Type B pancreatic cell (in vitro differentiated cells): ENCODE measurements at regions not wholly inside any gene's neighbourhood (a gene's known extent, or its start where the extent isn't known, plus 50 kb on each side); places are given as distances from the start of the nearest gene placed in this dataset.

ENCODE experiments used
- DNase-seq: peaks from one replicate; pipeline ENCODE4 v3.0.0; 2021; ENCODE audit warnings: mixed read lengths; ENCODE audit not compliant: unreplicated experiment; ENCODE audit errors: extremely low spot score
- H3K27ac Mint-ChIP-seq: 2 replicates; pipeline ENCODE4 v1.8.0; 2021; ENCODE audit warnings: mild to moderate bottlenecking, mixed read lengths
- H3K27me3 Mint-ChIP-seq: 2 replicates; pipeline ENCODE4 v1.8.0; 2021; ENCODE audit warnings: mixed read lengths
- H3K36me3 Mint-ChIP-seq: 2 replicates; pipeline ENCODE4 v1.8.0; 2021; ENCODE audit warnings: mixed read lengths
- H3K4me1 Mint-ChIP-seq: one replicate; pipeline ENCODE4 v1.8.0; 2021; ENCODE audit warnings: mixed read lengths; ENCODE audit not compliant: unreplicated experiment
- H3K4me3 Mint-ChIP-seq: 2 replicates; pipeline ENCODE4 v1.8.0; 2021; ENCODE audit warnings: mild to moderate bottlenecking, mixed read lengths
- H3K9me3 Mint-ChIP-seq: 2 replicates; pipeline ENCODE4 v1.8.0; 2021; ENCODE audit warnings: mixed read lengths
- TF ChIP-seq, protein P1 (sequence below): fragments of 200-600 bp; sonication (generic); conservative IDR thresholded peaks from 2 replicates; pipeline ENCODE4 v1.5.0; 2021; ENCODE audit warnings: antibody characterized with exemption, mild to moderate bottlenecking

GRCh38 chr10:123548770-123549169 is 117.4 kb upstream of the GPR26 start:
- TF ChIP-seq, protein P1, sequence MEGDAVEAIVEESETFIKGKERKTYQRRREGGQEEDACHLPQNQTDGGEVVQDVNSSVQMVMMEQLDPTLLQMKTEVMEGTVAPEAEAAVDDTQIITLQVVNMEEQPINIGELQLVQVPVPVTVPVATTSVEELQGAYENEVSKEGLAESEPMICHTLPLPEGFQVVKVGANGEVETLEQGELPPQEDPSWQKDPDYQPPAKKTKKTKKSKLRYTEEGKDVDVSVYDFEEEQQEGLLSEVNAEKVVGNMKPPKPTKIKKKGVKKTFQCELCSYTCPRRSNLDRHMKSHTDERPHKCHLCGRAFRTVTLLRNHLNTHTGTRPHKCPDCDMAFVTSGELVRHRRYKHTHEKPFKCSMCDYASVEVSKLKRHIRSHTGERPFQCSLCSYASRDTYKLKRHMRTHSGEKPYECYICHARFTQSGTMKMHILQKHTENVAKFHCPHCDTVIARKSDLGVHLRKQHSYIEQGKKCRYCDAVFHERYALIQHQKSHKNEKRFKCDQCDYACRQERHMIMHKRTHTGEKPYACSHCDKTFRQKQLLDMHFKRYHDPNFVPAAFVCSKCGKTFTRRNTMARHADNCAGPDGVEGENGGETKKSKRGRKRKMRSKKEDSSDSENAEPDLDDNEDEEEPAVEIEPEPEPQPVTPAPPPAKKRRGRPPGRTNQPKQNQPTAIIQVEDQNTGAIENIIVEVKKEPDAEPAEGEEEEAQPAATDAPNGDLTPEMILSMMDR = no peak
- H3K27me3 Mint-ChIP-seq = peaks cover 47% of the 10 kb centered on the region
- DNase-seq = peak; percentile 25
- H3K36me3 Mint-ChIP-seq = no peaks in the 10 kb centered on the region
- no peak overlapping the region for H3K27ac Mint-ChIP-seq
- H3K4me3 Mint-ChIP-seq = no peak overlapping the region
- H3K4me1 Mint-ChIP-seq = no peaks in the 10 kb centered on the region
- no peaks in the 10 kb centered on the region for H3K9me3 Mint-ChIP-seq

GRCh38 chr10:123549761-123550454 is 116.2 kb upstream of the GPR26 start:
- peaks cover 55% of the 10 kb centered on the region for H3K27me3 Mint-ChIP-seq

DNA sequence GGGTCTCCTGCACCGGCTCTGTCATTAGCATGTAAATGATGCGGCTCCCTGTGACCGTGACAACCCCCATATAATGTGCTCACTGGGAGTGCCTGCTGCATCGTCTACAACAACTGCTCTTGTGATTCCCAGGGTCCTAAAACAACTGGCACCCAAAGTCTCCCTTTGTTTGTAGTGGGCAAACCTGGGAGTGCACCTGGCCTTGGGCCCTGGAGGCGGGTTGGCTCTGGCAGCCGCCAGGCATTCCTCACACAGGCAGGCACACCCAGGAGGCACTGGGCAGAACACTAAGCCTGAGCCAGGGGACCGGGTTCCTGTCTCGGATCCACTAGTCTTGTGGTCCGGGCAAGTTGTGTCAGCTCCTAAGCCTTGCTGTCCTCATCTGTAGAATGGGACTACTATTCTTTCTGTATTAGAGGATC is 115.5 kb upstream of the GPR26 start:
- H3K4me1 Mint-ChIP-seq = no peaks in the 10 kb centered on the region
- peak; percentile 57 for DNase-seq
- H3K27me3 Mint-ChIP-seq = peaks cover 59% of the 10 kb centered on the region
- H3K36me3 Mint-ChIP-seq = no peaks in the 10 kb centered on the region
- TF ChIP-seq, protein P1 = no peak
- no peak overlapping the region for H3K4me3 Mint-ChIP-seq
- H3K9me3 Mint-ChIP-seq = no peaks in the 10 kb centered on the region
- no peak overlapping the region for H3K27ac Mint-ChIP-seq

More at GRCh38 chr10:123549761-123550454, 116.2 kb upstream of the GPR26 start:
- H3K4me3 Mint-ChIP-seq = no peak overlapping the region
- no peaks in the 10 kb centered on the region for H3K36me3 Mint-ChIP-seq
- H3K9me3 Mint-ChIP-seq = no peaks in the 10 kb centered on the region
- TF ChIP-seq, protein P1 = no peak
- H3K27ac Mint-ChIP-seq = no peak overlapping the region
- no peaks in the 10 kb centered on the region for H3K4me1 Mint-ChIP-seq
- DNase-seq = peak; percentile 34

- Mint-ChIP-seq H3K27ac (no peak overlapping the region), H3K36me3 (no peaks in the 10 kb centered on the region), H3K4me1 (no peaks in the 10 kb centered on the region), H3K4me3 (no peak overlapping the region), H3K9me3 (no peaks in the 10 kb centered on the region), H3K27me3 (peaks cover 62% of the 10 kb centered on the region)
- TF ChIP-seq, protein P1 = no peak
- no peak for DNase-seq
Observed at GRCh38 chr10:123551259-123551658, 114.9 kb upstream of the GPR26 start.

DNA sequence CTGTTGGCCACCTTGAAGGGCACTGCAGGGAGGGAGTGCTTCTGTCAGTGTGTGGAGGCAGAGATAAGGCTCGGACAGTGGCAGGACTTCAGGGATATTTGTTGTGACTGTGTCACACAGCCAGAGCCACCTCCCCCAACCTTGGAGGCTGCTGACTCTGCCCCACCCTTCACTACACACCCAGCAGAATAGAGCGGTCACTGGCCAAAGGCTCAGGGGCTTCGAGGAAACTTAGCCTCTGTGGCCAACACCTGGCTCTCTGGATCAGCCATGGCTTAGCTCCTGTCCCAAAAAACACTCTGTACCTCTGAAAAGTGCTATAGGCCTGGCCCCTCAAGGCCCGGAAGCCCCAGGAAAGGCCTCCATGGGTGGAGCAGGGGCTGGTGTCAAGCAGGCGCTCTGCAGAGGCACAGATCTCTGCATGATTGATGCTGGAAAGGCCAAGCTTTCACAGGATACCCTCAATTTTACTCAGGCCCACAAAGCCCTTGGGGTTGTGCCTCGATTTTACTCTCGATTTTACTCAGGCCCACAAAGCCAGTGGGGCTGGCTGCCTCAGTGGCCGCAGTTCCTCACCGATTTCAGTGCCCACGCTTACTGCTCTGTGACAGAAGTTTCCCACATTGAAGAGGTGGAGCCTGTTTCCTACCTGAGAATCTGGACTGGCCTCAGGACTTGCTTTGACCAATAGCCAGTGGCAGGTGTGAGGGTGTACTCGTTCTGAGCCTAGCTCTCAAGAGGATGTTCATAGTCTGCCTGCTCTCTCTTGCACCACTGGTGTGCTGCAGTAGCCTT is 113.2 kb upstream of the GPR26 start:
- TF ChIP-seq, protein P1 = no peak
- no peaks in the 10 kb centered on the region for H3K36me3 Mint-ChIP-seq
- peaks cover 57% of the 10 kb centered on the region for H3K27me3 Mint-ChIP-seq
- H3K4me3 Mint-ChIP-seq = no peak overlapping the region
- DNase-seq = peak; percentile 50
- no peaks in the 10 kb centered on the region for H3K9me3 Mint-ChIP-seq
- no peaks in the 10 kb centered on the region for H3K4me1 Mint-ChIP-seq
- H3K27ac Mint-ChIP-seq = no peak overlapping the region
